Ishikawa (cell line): ENCODE measurements at regions not wholly inside any gene's neighbourhood (a gene's known extent, or its start where the extent isn't known, plus 50 kb on each side); places are given as distances from the start of the nearest gene placed in this dataset.

Source experiments
- CEBPB ChIP-seq: IDR thresholded peaks from 2 replicates; pipeline ENCODE4 v1.6.1; 2012
- EP300 ChIP-seq: IDR thresholded peaks from 2 replicates; pipeline ENCODE4 v1.6.1; 2012; ENCODE audit warnings: borderline replicate concordance
- NFIC ChIP-seq: IDR thresholded peaks from 2 replicates; pipeline ENCODE4 v1.6.1; 2012
- RAD21 ChIP-seq: IDR thresholded peaks from 2 replicates; pipeline ENCODE4 v1.6.1; 2012; ENCODE audit warnings: low read depth
- TAF1 ChIP-seq: IDR thresholded peaks from 2 replicates; pipeline ENCODE4 v1.6.1; 2012; ENCODE audit warnings: low read depth, mild to moderate bottlenecking
- TEAD4 ChIP-seq: IDR thresholded peaks from 2 replicates; pipeline ENCODE4 v1.6.1; 2012
- YY1 ChIP-seq: IDR thresholded peaks from 2 replicates; pipeline ENCODE4 v1.6.1; 2012; ENCODE audit warnings: low read depth
- ZBTB7A ChIP-seq: IDR thresholded peaks from 2 replicates; pipeline ENCODE4 v1.6.1; 2012; ENCODE audit warnings: low read depth
- TF ChIP-seq, protein P1 (sequence below): IDR thresholded peaks from 2 replicates; pipeline ENCODE4 v1.6.1; 2012; ENCODE audit warnings: low read depth, mild to moderate bottlenecking
- TF ChIP-seq, protein P2 (sequence below): IDR thresholded peaks from 2 replicates; pipeline ENCODE4 v1.6.1; 2012
- TF ChIP-seq, protein P3 (sequence below): IDR thresholded peaks from 2 replicates; pipeline ENCODE4 v1.6.1; 2012

DNA sequence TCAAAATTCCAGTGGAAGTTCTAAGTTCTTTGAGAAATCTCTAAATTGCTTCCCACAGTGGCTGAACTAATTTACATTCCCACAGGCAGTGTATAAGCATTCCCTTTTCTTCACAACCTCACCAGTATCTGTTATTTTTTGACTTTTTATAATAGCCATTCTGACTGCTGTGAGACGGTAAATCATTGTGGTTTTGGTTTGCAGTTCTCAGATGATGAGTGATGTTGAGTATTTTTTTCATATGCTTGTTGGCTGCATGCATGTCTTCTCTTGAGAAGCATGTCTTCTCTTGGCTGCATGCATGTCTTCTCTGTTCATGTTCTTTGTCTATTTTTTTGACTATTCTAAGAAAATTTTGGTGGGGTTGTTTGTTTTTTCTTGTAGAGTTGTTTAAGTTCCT is 499.6 kb upstream of the CCDC54 start:
- TF ChIP-seq, protein P1, sequence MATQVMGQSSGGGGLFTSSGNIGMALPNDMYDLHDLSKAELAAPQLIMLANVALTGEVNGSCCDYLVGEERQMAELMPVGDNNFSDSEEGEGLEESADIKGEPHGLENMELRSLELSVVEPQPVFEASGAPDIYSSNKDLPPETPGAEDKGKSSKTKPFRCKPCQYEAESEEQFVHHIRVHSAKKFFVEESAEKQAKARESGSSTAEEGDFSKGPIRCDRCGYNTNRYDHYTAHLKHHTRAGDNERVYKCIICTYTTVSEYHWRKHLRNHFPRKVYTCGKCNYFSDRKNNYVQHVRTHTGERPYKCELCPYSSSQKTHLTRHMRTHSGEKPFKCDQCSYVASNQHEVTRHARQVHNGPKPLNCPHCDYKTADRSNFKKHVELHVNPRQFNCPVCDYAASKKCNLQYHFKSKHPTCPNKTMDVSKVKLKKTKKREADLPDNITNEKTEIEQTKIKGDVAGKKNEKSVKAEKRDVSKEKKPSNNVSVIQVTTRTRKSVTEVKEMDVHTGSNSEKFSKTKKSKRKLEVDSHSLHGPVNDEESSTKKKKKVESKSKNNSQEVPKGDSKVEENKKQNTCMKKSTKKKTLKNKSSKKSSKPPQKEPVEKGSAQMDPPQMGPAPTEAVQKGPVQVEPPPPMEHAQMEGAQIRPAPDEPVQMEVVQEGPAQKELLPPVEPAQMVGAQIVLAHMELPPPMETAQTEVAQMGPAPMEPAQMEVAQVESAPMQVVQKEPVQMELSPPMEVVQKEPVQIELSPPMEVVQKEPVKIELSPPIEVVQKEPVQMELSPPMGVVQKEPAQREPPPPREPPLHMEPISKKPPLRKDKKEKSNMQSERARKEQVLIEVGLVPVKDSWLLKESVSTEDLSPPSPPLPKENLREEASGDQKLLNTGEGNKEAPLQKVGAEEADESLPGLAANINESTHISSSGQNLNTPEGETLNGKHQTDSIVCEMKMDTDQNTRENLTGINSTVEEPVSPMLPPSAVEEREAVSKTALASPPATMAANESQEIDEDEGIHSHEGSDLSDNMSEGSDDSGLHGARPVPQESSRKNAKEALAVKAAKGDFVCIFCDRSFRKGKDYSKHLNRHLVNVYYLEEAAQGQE: no peak
- TF ChIP-seq CEBPB (no peak), YY1 (no peak), TAF1 (no peak), ZBTB7A (no peak), TEAD4 (no peak), NFIC (no peak), RAD21 (no peak), EP300 (no peak)
- TF ChIP-seq, protein P2, sequence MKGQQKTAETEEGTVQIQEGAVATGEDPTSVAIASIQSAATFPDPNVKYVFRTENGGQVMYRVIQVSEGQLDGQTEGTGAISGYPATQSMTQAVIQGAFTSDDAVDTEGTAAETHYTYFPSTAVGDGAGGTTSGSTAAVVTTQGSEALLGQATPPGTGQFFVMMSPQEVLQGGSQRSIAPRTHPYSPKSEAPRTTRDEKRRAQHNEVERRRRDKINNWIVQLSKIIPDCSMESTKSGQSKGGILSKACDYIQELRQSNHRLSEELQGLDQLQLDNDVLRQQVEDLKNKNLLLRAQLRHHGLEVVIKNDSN: no peak
- TF ChIP-seq, protein P3, sequence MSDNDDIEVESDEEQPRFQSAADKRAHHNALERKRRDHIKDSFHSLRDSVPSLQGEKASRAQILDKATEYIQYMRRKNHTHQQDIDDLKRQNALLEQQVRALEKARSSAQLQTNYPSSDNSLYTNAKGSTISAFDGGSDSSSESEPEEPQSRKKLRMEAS: no peak
